Muscle layer of colon (tissue), 2 donors: ENCODE measurements at regions not wholly inside any gene's neighbourhood (a gene's known extent, or its start where the extent isn't known, plus 50 kb on each side); places are given as distances from the start of the nearest gene placed in this dataset.
"Not testable (repeated sequence)": the region's sequence is repeated elsewhere in the genome, so short reads cannot be mapped to it uniquely, and the experiment has no call there.

Experiments used
- H3K27ac ChIP-seq: one replicate; pipeline ENCODE4 v1.7.0; 2013; ENCODE audit warnings: low read depth, mild to moderate bottlenecking, low read length, moderate library complexity
- H3K27me3 ChIP-seq, 2 donors: one replicate each; pipeline ENCODE4 v1.7.0; 2013; ENCODE audit warnings: low read length in 2 of 2, mild to moderate bottlenecking in 2 of 2; ENCODE audit not compliant: insufficient read depth in 2 of 2, control insufficient read depth in 1 of 2
- H3K36me3 ChIP-seq: one replicate; pipeline ENCODE4 v1.7.0; 2013; ENCODE audit warnings: mild to moderate bottlenecking, low read length; ENCODE audit not compliant: insufficient read depth
- H3K4me1 ChIP-seq: one replicate; pipeline ENCODE4 v1.7.0; 2013; ENCODE audit warnings: mild to moderate bottlenecking, low read length; ENCODE audit not compliant: insufficient read depth
- H3K4me3 ChIP-seq, 2 donors: one replicate each; pipeline ENCODE4 v1.7.0; 2013; ENCODE audit warnings: low read length in 2 of 2, low read depth in 1 of 2, mild to moderate bottlenecking in 1 of 2, moderate library complexity in 1 of 2
- H3K9ac ChIP-seq: one replicate; pipeline ENCODE4 v1.7.0; 2013; ENCODE audit warnings: low read length
- H3K9me3 ChIP-seq: one replicate; pipeline ENCODE4 v1.7.0; 2013; ENCODE audit warnings: mild to moderate bottlenecking, low read length
- donor health status: abdominal sarcoma.
- donor health status: Adenocarcinoma of cecum.

DNA sequence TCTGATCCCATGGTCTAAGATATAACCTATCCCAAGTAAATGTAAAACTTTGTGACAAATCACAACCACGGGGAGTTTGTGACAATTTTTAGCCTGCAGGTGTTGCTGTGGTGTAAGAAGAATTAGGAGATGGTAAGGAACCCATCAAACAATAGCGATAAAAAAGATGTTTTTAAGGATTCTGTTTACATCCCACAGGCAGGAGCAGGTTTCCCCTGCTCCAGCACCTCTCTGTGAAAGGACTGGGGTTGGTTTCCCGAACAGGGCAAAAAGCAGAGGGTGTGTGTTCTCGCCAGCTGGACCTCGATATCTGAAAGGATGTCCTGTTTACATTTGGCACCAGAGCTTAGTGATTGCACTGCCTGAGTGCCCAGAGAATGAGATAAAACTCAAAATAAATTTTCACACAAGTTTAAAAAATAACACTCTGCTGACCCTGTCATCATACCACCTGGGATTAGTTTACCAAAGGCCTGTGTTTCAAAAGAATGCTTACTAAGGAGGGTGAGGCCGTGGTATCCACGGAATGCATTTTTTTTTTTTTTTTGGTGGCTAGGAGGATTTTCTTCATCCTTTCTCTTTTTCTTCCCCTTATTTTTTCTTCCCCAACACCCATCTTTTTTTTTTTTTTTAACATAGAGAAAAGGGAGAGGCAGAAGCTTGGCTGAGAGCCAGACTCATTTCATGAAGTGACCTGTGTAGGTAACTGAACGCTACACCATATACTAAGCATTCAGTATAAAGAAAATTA, 151.8 kb upstream of the DPH6 start:
- H3K27ac ChIP-seq = no peak overlapping the region
- no peaks in the 10 kb centered on the region for H3K27me3 ChIP-seq
- no peaks in the 10 kb centered on the region for H3K4me1 ChIP-seq
- no peak overlapping the region for H3K4me3 ChIP-seq
- no peaks in the 10 kb centered on the region for H3K36me3 ChIP-seq
- H3K9me3 ChIP-seq = no peaks in the 10 kb centered on the region
- H3K9ac ChIP-seq = no peak overlapping the region

DNA sequence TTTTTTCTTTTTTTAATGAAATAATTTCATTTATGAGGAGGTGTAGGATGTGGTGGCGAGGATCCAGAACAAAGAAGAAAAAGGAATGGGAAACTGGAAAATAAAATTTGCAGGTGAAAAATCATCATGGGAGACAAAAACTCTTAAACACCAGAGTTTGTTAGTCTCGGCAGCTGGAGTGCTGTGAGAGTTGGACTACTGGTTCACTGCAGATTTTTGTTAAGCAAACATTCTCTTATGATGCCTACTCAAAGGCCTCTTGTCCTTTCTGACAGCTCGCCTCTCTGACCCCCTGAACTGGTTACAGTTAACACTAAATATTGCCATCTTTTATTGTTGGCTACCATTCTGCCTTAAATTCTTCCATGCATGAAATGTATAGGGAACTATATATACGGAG, 152.4 kb upstream of the DPH6 start:
- H3K9me3 ChIP-seq = no peaks in the 10 kb centered on the region
- H3K27me3 ChIP-seq = no peaks in the 10 kb centered on the region
- no peak overlapping the region for H3K4me3 ChIP-seq
- no peak overlapping the region for H3K9ac ChIP-seq
- no peak overlapping the region for H3K27ac ChIP-seq
- H3K36me3 ChIP-seq = no peaks in the 10 kb centered on the region
- no peaks in the 10 kb centered on the region for H3K4me1 ChIP-seq

DNA sequence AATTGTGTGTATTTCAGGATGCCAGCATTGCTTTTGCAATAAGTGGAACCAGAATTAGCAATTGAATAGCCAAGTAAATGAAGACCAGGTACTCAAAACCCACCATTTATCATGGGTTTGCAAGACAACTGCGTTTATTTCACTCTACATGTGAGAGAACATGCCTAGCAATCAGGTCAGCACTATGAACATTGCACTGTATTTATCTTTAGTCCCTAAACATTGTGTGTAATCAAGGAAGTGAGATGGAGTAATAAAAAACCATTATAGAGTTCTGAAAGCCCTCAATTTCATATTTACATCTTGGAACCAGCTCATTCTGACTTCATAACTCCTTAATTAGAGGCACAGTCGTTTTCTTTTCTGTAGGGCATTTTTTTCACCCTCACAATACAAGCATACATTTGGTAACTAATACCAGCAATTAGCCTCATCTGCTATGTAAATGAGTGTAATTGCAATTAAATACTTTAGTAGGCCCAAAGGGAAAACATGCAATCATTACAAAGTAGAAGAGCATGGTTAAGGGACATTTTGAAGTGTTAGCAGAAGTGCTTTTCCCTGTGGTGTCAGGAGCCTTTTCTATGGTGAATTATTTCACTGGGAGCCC, 153.1 kb upstream of the DPH6 start:
- H3K4me1 ChIP-seq = no peaks in the 10 kb centered on the region
- no peak overlapping the region for H3K4me3 ChIP-seq
- no peaks in the 10 kb centered on the region for H3K36me3 ChIP-seq
- H3K9me3 ChIP-seq = no peaks in the 10 kb centered on the region
- no peak overlapping the region for H3K27ac ChIP-seq
- no peaks in the 10 kb centered on the region for H3K27me3 ChIP-seq
- H3K9ac ChIP-seq = no peak overlapping the region

DNA sequence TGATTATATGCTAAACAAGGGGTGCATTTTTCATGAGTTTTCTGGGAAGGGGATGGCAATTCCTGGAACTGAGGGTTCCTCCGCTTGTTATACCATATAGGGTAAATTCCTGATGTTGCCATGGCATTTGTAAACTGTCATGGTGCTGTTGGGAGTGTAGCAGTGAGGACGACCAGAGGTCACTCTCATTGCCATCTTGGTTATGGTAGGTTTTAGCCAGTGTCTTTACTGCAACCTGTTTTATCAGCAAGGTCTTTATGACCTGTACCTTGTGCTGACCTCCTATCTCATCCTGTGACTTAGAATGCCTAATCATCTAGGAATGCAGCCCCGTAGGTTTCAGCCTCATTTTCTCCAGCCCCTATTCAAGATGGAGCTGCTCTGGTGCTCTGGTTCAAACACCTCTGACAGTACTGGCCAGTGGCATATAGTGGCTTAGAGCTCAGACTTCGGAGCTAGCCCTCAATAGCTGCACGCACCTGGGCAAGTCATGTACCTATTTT, 154.2 kb upstream of the DPH6 start:
- H3K9ac ChIP-seq, H3K4me1 ChIP-seq, H3K27me3 ChIP-seq: not testable (repeated sequence)

DNA sequence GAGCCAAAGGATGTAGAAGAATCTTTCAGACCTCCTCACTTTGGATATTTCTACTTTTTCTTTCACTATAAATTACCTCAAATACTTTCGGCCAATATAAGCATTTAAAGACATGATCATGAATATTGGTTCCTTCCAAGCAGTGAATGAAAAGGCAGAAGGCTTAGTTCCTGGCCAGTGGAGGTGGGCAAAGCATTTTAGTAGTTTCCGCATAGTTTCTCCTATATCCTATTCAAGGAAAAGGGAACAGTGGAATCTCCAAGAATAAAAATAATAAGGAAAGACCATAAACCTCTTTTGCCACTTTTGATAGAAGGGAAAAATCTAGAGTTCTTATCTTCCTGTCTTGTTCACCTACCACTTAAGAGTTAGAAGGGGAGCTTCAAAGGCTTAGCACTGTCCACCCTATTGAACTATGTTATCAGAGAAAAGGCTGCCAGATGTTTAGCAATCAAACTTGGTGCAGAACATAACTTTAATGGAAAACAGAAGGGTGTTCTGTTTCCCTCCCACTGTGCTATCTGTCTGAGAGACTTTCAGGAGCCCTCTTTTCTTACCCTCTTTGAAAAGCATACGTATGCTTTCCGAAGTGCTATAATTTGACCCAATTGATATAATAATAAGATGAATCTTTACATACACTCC, 155.6 kb upstream of the DPH6 start:
- no peaks in the 10 kb centered on the region for H3K27me3 ChIP-seq

More for the DNA sequence above, 154.2 kb upstream of the DPH6 start:
- H3K36me3 ChIP-seq, H3K9me3 ChIP-seq, H3K27ac ChIP-seq, H3K4me3 ChIP-seq: not testable (repeated sequence)

DNA sequence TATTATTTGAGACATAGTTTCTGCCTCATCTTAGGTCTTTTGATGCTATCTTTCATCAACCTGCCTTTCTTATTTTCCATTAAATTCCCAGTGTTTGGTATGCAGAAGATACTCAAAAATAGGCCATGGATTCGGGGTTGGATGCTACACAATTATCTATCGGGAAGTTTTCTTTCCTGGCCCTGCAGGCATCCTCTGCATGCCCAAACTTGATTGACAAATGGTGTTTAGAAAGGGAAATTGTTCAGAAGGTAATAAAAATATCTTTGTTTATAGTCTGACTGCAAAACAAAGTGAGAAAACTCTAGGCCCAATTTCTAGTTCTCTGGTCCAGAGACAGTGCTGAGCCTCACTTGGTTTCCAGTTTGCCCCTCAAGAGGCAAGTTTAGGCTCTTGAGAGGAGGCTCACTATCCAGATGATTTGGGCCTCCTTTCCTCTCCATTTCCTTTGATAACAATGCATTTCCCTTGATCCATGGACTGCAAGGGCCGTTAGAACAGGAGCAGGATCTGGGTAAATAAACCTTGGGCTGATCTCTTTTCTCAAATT, 157.1 kb upstream of the DPH6 start:
- Histone ChIP-seq H3K36me3 (no peaks in the 10 kb centered on the region), H3K9ac (no peak overlapping the region), H3K27ac (no peak overlapping the region), H3K4me1 (peaks cover 11% of the 10 kb centered on the region), H3K9me3 (no peaks in the 10 kb centered on the region), H3K27me3 (no peaks in the 10 kb centered on the region), H3K4me3 (no peak overlapping the region)

More for the DNA sequence above, 155.6 kb upstream of the DPH6 start:
- Histone ChIP-seq H3K9me3 (no peaks in the 10 kb centered on the region), H3K36me3 (no peaks in the 10 kb centered on the region), H3K4me1 (peaks cover 11% of the 10 kb centered on the region), H3K27ac (no peak overlapping the region), H3K4me3 (no peak overlapping the region), H3K9ac (no peak overlapping the region)

DNA sequence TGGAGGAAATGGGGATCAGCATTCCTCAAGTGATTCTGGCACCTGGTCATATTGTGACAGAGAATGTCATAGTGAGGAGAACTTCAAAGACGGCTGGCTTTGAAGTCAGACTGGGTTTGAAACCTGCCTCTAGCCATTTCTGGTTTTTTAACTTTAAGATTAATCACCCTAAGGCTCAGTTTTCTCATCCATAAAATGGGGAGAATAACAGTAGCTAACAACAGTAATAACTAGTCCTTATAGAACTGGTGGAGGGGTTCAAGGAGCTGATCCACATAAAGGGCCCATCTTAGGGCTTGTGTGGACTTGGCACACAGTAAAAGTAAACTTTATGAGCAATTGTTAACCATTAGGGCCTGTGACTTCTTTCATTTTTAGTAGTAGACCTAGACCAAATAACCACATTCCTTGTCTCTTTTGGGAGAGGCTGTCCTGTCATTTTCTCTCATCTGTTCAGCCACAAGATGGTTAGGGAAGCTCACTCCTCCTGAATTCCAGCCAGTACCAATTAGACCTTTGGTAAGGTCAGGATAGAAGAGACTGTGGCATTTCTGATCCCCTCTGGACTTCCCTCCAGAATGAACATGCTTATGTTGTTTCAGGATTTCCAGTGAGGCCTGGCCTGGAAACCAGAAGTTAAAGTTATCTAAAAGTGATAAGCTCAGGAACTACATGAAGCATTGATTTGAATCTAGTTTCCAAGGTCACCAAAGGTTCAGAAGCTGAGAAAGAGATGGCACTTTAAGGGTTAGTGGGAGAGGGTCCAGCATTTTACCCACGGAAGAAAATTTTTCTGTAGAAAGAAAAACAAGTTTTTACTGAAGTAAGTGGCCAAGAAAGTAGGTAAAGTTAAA, 159.3 kb upstream of the DPH6 start:
- Histone ChIP-seq H3K9me3 (no peaks in the 10 kb centered on the region), H3K4me1 (peaks cover 11% of the 10 kb centered on the region), H3K27me3 (no peaks in the 10 kb centered on the region), H3K36me3 (no peaks in the 10 kb centered on the region), H3K27ac (no peak overlapping the region), H3K9ac (no peak overlapping the region), H3K4me3 (no peak overlapping the region)

DNA sequence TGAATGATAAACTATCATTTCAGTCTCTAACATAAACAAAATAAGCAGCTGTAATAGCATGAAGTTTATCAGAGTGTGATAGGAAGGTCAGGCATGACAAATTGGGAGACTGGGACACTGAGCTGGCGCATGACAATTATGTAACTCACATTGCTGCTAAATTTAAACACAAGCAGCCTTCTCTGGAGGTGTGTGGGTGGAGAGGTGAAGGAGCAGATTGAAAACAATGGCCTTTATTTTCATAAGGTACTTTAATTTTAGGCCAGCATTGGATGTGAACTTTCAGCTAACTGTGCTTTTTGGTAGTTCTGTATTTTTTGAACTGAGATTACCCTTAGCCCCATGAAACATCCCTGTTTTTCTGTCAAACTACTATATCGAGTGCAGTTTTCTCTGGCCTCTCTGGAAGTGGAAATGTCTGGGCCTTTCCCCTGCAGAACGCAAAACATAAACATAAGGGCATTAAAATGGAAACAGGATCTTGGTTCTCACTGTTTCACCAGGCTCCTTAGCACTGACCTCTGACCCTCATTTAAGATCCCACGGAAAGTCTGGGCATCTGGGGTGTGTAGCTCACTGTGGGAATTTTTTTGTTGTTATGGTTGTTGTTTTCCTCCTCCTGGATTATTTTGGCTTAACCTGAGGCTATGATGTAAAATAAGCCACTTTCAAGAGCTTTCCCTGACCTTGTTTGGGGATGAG, 160.1 kb upstream of the DPH6 start:
- Histone ChIP-seq H3K36me3 (no peaks in the 10 kb centered on the region), H3K27ac (no peak overlapping the region), H3K9ac (no peak overlapping the region), H3K9me3 (no peaks in the 10 kb centered on the region), H3K4me1 (peaks cover 11% of the 10 kb centered on the region), H3K4me3 (no peak overlapping the region), H3K27me3 (no peaks in the 10 kb centered on the region)

DNA sequence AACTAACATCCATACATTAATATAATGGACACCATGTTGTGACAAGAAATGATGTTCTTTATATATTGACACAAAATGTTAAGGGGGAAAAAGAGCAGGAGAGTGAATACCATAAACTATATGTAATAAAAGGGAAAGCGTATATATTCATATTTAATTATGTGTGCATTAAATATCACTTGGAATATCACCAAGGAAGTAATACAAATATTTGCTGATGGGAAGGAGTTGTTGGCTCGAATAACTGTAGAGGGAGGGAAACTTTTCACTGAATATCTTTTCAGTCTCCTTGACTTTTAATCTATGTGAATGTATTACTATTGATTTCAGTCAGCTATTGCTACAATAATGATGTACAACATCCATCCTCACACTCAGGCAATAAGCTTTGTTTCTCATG, 167.0 kb upstream of the DPH6 start:
- Histone ChIP-seq H3K36me3 (no peaks in the 10 kb centered on the region), H3K4me3 (no peak overlapping the region), H3K4me1 (no peaks in the 10 kb centered on the region), H3K27me3 (no peaks in the 10 kb centered on the region), H3K9me3 (no peaks in the 10 kb centered on the region), H3K27ac (no peak overlapping the region), H3K9ac (no peak overlapping the region)

DNA sequence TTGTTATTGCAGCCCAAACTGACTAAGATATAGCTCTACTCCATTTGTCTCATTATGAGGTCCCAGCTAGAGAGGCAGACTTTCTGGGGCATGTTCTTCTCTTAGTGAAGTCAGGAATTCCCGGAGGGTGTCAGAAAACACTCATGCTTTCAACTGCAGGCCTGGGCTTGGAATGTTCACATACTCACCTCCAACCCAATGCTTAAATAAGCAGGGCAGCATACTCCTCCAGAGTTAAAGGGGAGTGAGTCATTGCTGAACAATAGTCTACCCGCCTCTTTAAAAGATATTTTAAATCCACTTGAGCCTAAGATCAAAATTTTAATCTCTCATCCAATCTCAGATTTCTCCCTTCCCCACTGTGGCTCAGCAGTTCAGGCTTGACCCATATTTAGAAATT, 167.8 kb upstream of the DPH6 start:
- H3K9ac ChIP-seq = no peak overlapping the region
- H3K4me3 ChIP-seq = no peak overlapping the region
- no peaks in the 10 kb centered on the region for H3K9me3 ChIP-seq
- no peaks in the 10 kb centered on the region for H3K36me3 ChIP-seq
- H3K4me1 ChIP-seq = no peaks in the 10 kb centered on the region
- H3K27me3 ChIP-seq = no peaks in the 10 kb centered on the region
- no peak overlapping the region for H3K27ac ChIP-seq
